Activated B cell treated with CpG ODN at 0.5 μM for 24 hours (primary cell): ENCODE measurements at regions not wholly inside any gene's neighbourhood (a gene's known extent, or its start where the extent isn't known, plus 50 kb on each side); places are given as distances from the start of the nearest gene placed in this dataset.

ENCODE experiments used
- ATAC-seq: fragments of 200-7000 bp; cut with Tn5 transposase; one replicate; pipeline ENCODE4 v1.10.0; 2021; ENCODE audit warnings: low read depth, mild to moderate bottlenecking, moderate library complexity
- CTCF ChIA-PET: fragments of 350-600 bp; sonication (Branson Sonifier 250); formaldehyde crosslinking; loops from one replicate; lab custom pipeline; 2021; ENCODE audit warnings: antibody characterized with exemption; lab: Charles Lee
- POLR2A ChIA-PET: fragments of 350-600 bp; sonication (Branson Sonifier 250); formaldehyde crosslinking; loops from one replicate; lab custom pipeline; 2021; ENCODE audit warnings: antibody characterized with exemption; lab: Charles Lee
- DNase-seq: peaks from one replicate; pipeline ENCODE4 v3.0.0; 2022
- H3K27ac Mint-ChIP-seq: one replicate; pipeline ENCODE4 v1.8.0; 2020; ENCODE audit warnings: mixed read lengths
- H3K27me3 Mint-ChIP-seq: one replicate; pipeline ENCODE4 v1.8.0; 2021; ENCODE audit warnings: mixed read lengths
- H3K36me3 Mint-ChIP-seq: one replicate; pipeline ENCODE4 v1.8.0; 2021; ENCODE audit warnings: low read depth, mixed read lengths
- H3K4me1 Mint-ChIP-seq: one replicate; pipeline ENCODE4 v1.8.0; 2021; ENCODE audit warnings: mixed read lengths
- H3K4me3 Mint-ChIP-seq: one replicate; pipeline ENCODE4 v1.8.0; 2020; ENCODE audit warnings: mild to moderate bottlenecking, mixed read lengths
- H3K9me3 Mint-ChIP-seq: one replicate; pipeline ENCODE4 v1.8.0; 2020; ENCODE audit warnings: mixed read lengths
- intact Hi-C: fragments of 100-400 bp; cut with micrococcal nuclease; formaldehyde crosslinking; loops from one replicate; pipeline ENCODE4 v1.15.1; 2024
- TF ChIP-seq, protein P1 (sequence below): fragments of 200-600 bp; IDR thresholded peaks from one replicate; pipeline ENCODE4 v1.8.0; 2022; ENCODE audit warnings: antibody characterized with exemption, mild to moderate bottlenecking

GRCh38 chr4:85243857-85244256, 231.1 kb upstream of the ARHGAP24 start:
- peaks cover 16% of the 10 kb centered on the region for H3K9me3 Mint-ChIP-seq
- intact Hi-C loops, result no loop called here
- TF ChIP-seq, protein P1, sequence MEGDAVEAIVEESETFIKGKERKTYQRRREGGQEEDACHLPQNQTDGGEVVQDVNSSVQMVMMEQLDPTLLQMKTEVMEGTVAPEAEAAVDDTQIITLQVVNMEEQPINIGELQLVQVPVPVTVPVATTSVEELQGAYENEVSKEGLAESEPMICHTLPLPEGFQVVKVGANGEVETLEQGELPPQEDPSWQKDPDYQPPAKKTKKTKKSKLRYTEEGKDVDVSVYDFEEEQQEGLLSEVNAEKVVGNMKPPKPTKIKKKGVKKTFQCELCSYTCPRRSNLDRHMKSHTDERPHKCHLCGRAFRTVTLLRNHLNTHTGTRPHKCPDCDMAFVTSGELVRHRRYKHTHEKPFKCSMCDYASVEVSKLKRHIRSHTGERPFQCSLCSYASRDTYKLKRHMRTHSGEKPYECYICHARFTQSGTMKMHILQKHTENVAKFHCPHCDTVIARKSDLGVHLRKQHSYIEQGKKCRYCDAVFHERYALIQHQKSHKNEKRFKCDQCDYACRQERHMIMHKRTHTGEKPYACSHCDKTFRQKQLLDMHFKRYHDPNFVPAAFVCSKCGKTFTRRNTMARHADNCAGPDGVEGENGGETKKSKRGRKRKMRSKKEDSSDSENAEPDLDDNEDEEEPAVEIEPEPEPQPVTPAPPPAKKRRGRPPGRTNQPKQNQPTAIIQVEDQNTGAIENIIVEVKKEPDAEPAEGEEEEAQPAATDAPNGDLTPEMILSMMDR, result no peak
- DNase-seq, result no peak
- CTCF ChIA-PET, result no interaction called here
- H3K27me3 Mint-ChIP-seq, result peaks cover 10% of the 10 kb centered on the region
- H3K4me3 Mint-ChIP-seq, result no peak overlapping the region
- H3K27ac Mint-ChIP-seq, result no peak overlapping the region
- no peaks in the 10 kb centered on the region for H3K4me1 Mint-ChIP-seq
- H3K36me3 Mint-ChIP-seq, result no peaks in the 10 kb centered on the region
- POLR2A ChIA-PET, result no interaction called here
- ATAC-seq, result no peak

GRCh38 chr4:85244638-85245037, 230.3 kb upstream of the ARHGAP24 start:
- intact Hi-C loops, result no loop called here
- no peak for DNase-seq
- H3K4me1 Mint-ChIP-seq, result no peaks in the 10 kb centered on the region
- no peak overlapping the region for H3K4me3 Mint-ChIP-seq
- ATAC-seq, result no peak
- H3K27ac Mint-ChIP-seq, result no peak overlapping the region
- peaks cover 5% of the 10 kb centered on the region for H3K27me3 Mint-ChIP-seq
- TF ChIP-seq, protein P1, result no peak
- peaks cover 16% of the 10 kb centered on the region for H3K9me3 Mint-ChIP-seq
- ChIA-PET POLR2A (no interaction called here), CTCF (no interaction called here)
- no peaks in the 10 kb centered on the region for H3K36me3 Mint-ChIP-seq

DNA sequence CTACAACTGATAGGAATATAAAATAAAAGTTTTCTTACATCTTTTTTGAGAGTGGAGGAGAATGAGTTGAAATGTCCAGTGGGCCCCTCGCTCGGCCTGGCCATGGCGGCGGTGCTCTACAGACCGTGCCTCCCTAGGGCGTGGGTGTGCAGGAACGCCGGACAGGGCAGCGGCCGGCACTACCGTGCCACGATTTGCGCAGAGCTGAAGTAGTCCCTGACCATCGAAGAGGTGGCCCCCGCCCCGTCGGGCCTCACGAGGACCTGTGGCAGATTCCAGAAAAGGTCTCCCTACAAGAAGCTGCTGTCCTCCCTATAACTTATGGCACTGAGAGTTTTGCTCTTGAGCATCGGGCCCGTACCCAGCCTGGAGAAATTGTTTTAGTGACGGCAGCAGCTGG, 228.9 kb upstream of the ARHGAP24 start:
- ATAC-seq, result no peak
- intact Hi-C loops, result no loop called here
- H3K4me3 Mint-ChIP-seq, result no peak overlapping the region
- H3K9me3 Mint-ChIP-seq, result peaks cover 3% of the 10 kb centered on the region
- no peak overlapping the region for H3K27ac Mint-ChIP-seq
- no peak for DNase-seq
- H3K36me3 Mint-ChIP-seq, result no peaks in the 10 kb centered on the region
- ChIA-PET CTCF (no interaction called here), POLR2A (no interaction called here)
- peaks cover 6% of the 10 kb centered on the region for H3K27me3 Mint-ChIP-seq
- TF ChIP-seq, protein P1, result no peak
- H3K4me1 Mint-ChIP-seq, result no peaks in the 10 kb centered on the region

GRCh38 chr4:85250852-85251251, 224.1 kb upstream of the ARHGAP24 start:
- POLR2A ChIA-PET, result no interaction called here
- intact Hi-C loops, result no loop called here

GRCh38 chr4:85257817-85258370, 217.1 kb upstream of the ARHGAP24 start:
- intact Hi-C loops, result no loop called here
- H3K27me3 Mint-ChIP-seq, result peaks cover 9% of the 10 kb centered on the region
- H3K9me3 Mint-ChIP-seq, result peaks cover 9% of the 10 kb centered on the region
- ATAC-seq (no peak), DNase-seq (no peak)
- ChIA-PET CTCF (no interaction called here), POLR2A (no interaction called here)
- no peaks in the 10 kb centered on the region for H3K36me3 Mint-ChIP-seq
- TF ChIP-seq, protein P1, result no peak
- H3K27ac Mint-ChIP-seq, result no peak overlapping the region
- no peaks in the 10 kb centered on the region for H3K4me1 Mint-ChIP-seq
- H3K4me3 Mint-ChIP-seq, result no peak overlapping the region

More at GRCh38 chr4:85250852-85251251, 224.1 kb upstream of the ARHGAP24 start:
- ATAC-seq (no peak), DNase-seq (no peak)
- Mint-ChIP-seq H3K36me3 (no peaks in the 10 kb centered on the region), H3K9me3 (peaks cover 6% of the 10 kb centered on the region), H3K4me1 (no peaks in the 10 kb centered on the region), H3K27ac (no peak overlapping the region), H3K4me3 (no peak overlapping the region), H3K27me3 (peaks cover 4% of the 10 kb centered on the region)
- TF ChIP-seq, protein P1, result no peak
- CTCF ChIA-PET, result no interaction called here
